GM19238 (cell line): ENCODE measurements at regions not wholly inside any gene's neighbourhood (a gene's known extent, or its start where the extent isn't known, plus 50 kb on each side); places are given as distances from the start of the nearest gene placed in this dataset.
"Not testable (repeated sequence)": the region's sequence is repeated elsewhere in the genome, so short reads cannot be mapped to it uniquely, and the experiment has no call there.

Source experiments
- DNase-seq: peaks from one replicate; pipeline ENCODE4 v3.0.0; 2011; ENCODE audit warnings: low spot score; ENCODE audit not compliant: insufficient read length

DNA sequence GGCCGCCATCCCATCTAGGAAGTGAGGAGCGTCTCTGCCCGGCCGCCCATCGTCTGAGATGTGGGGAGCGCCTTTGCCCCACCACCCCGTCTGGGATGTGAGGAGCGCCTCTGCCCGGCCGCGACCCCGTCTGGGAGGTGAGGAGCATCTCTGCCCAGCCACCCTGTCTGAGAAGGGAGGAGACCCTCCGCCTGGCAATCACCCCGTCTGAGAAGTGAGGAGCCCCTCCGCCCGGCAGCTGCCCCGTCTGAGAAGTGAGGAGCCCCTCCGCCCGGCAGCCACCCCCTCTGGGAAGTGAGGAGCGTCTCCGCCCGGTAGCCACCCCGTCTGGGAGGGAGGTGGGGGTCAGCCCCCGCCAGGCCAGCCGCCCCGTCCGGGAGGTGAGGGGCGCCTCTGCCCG is 194.2 kb upstream of the FBXL4 start:
- DNase-seq = not testable (repeated sequence)

DNA sequence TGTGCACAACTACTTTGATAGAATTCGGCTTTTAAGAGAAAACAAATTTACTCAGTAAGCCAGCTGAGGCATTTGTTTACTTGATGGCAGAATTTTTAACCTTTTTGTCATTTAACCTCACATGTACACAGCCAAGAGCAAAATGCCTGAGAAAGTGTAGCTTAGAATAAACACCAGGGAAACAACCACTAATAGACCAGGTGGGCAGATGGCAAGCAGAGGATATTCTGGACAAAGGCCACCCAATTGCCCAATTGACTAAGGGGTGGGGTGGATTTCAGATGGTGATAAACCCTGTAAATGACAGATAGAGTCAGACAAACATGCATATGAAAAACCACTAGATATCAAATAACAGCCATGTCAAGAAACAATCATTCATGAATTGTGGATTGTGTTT is 190.7 kb upstream of the FBXL4 start:
- DNase-seq = no peak

DNA sequence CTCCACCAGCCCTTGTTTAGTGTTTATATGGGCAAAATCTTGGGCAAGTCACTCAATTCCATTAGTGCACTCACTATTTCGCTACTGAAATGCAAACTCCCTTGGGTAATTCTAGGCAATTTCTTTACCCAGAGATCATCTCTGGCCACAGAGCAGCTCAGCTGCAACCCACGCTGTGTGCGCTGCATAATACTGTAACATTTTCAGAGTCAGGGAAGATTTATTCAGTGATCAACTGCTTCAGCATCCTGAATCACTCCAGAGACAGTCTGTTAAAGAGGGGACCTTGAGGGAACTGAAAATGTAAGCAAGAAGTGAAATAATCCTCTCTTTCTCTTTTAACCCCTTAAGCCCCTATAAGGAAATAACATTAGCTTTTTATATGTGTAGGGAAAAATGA is 189.6 kb upstream of the FBXL4 start:
- DNase-seq = no peak

DNA sequence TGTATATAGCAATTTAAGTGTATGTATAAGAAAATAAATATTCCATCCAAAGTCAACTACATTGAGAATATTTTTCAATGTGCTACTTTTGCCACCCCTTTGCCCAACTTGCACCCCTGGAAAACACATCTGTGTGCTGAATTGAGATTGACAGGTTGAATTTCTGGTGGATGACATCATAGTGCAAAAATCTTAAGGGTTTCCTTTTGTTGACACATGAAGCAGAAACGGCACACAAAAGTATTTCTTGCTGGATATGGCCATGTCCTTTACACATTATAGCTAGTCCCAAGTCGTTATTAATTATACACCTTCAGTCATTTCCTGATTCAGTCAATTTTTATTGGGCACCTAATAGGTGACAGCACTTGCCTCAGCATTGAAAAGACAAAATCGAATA is 188.7 kb upstream of the FBXL4 start:
- DNase-seq = no peak

DNA sequence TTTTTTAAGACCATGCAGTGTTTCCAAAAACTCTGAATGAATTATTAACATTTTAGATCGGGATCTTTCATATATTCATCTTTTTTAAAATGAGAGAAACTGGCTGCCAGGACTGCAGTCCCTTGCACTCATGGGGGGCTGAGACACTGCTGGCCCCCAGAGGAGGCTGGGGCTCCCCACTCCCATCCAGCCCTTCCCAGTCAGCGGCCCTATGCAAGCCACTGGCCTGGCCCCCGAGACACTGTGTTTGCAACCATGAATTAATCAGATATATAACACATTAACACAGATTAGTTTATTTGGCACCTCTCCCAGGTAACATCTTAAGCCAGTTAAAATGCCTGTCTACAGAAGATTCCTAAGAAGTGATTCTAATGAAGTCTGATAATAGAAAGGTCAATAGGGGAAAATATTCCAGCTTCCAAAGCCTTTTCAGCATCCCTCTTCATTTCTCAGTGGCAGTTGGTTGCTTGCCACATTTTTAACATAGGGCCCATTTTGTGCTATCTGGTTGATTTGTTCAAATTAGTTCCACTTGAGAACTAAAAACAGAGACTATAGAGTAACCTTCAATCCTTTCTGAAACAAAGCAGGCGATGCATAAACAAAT is 184.4 kb upstream of the FBXL4 start:
- no peak for DNase-seq

DNA sequence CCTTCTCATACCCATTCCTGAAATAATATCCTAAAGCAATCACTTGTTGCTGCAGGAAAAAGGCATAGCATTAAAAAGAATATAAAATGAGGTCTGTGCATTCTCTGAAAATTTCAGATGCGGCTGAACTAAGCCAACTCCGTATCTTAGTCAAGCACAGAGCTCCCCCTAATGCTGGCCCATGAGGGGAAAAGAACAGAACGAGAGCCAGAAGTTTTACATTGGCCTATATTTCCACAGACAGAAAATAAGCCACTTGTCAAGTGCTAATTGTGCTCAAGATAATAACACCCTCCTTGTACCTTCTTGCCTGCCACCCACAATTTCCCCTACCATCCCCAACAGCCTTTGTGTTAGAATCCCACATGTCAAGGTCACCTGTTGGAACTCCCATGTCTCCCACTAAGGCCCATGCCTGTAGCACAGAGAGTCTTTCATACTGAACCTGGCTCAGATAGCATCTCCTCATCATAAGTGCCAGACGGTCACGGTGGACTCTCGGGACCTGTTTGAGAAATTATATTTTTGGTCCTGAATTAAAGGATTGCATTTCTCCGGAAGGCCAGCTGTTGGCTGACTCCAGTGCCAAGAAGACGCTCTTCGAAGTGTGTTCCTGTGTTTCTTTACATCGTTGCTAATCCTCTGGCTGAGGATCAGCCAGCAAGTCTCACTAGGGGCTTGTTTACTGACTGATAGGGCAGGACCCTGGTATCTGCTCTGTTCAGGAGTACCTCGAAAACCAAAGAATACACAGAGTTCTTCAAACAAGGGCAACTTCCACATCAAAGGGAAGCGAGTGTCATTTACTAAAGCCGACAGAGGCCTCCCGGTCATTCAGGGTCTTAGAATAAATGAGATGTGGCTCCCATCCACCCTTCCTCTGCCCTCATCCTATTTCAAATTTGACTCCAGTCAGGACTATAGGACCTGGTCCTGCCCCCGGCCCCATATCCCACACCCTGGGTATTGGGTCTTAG is 183.4 kb upstream of the FBXL4 start:
- no peak for DNase-seq

DNA sequence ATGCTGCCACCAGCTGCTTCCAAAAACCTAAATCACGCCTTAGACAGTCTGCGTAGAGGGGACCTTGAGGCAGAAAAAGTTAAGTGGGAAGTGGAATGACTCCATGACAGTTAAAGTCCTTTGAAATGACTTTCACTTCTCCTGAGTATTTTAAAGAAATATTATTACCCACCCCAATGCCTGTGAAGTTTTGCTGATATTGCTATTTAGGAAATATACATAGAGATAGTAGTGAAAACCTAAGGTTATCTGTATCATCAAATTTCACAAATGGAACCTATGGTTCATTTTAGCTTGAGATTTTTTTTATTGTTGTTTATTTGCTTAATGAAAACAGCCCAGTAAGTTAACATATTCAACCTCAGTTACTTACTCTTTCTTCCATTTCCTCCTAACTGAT is 182.1 kb upstream of the FBXL4 start:
- DNase-seq = no peak

DNA sequence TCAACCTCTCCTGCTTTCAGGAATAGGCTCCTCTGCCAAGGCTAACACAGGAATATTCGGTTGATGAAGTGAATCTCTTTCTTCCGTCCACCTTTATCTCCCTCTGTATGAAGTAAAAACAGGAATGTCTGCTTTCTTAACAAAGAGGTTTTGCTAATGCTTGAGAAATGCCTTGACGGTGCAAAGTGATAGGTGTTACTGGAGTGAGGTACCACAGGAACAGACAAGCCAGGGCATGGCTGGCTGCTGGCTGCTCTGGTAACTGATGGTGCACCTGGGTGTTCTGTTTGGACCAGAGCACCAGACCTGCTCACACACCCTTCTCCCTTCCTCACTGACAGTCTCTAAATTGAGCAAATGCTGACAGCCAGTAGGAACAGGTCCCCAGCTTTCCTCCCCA is 174.0 kb upstream of the FBXL4 start:
- DNase-seq = no peak

DNA sequence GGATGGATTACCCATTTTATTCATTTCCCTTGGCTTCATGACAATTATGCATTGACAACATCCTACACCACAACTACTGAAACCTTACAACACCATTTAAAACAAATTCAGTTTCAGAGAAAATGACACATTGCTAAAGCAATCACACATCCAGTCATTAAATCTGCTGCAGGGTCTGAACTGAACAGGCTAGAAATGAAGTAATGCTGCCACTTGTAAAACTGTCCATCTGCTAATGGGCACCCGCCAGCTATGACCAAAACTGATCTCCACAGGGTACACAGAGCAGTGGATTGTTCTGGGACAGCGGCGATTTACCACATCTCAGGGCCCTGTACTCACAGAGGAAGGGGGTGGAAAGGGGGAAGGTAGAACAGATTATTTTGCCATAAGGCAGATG is 172.9 kb upstream of the FBXL4 start:
- DNase-seq = no peak

DNA sequence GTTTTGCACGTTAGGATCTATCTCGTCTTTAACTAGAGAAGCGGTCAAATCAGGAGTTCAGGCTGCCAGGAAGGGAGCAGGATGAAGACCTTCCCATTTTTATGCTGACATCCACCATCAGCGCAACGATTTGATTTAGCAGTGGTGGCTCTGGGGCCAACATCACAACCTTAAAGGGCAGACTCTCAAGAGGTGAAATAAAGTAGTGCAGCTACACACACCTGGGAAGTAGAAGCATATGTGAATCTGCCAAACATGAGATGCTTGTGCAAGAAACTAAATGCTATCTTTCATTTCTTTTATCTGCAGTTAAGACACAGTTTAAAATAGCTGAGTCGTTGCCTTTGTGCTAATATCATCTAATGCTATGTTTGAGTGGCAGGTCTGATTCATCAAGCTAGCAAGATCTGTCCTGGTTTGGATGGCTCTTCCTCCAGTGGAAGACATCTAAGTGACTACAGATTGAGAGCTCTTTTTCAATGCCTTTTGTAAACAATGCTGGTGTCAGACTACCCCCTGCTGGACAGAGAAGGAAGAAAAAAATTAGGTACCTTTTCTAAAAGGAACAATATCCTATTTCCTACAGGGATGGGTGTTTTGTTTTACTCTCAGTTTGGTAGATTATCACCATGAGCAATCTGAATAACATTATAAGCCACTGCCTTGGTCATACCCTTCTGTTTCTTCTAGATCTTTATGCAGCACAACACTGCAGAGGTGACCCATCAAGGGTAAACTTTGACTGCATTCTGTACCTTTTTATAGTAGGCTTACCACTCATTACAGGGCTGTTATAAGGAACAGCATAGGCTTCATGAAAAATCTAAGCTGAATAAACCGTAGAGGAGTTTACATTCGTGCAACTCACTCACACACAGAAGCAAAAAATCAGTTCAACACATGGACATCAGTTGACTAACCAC is 171.6 kb upstream of the FBXL4 start:
- DNase-seq = peak; percentile 18

DNA sequence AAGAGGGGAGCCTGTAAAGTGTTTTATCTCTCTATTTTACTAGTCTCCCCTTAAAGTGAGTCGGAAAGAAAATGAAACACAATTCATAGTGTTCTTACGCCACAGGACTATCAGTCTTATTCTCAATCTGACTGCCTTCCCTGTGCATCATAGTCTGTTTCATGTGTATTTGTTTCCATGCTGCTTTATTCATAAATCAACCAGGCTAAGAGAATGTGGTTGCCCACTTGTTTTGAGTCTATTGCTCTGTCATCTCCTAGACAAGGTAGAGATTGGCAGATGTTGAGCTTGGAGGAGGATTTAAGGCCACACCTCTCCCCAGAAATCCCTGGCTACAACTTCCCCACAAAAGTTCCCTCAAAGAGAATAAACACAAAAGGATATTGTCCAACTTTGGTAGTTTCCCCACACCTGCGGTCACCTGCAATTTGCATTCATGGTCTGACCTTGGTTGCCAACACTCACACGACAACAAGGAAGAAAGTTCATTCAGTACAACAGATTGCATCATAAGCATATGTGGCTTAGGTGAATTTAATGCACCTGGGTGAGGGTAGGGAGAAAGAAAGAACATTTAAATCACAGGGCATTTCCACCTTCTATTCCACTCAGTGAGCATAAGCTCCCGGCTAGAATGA is 167.1 kb upstream of the FBXL4 start:
- DNase-seq = no peak

DNA sequence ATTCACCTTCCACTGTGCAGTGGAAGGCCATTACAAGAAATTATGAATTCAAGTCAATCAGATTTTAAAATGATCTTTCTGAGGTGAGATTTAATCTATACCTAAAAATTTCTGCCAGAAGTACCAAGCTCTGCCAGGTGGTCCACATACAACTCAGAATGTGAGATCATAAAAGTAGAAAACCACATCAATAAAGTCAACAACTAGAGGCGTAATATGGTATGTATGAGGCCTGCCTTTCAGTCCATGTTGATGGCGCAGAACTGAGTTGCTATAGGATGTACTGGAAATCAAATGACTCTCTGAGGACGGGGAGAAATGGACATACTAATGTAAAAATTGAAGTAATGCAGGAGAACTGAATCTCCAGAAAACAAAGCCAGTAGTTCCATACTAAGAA is 163.8 kb upstream of the FBXL4 start:
- no peak for DNase-seq

DNA sequence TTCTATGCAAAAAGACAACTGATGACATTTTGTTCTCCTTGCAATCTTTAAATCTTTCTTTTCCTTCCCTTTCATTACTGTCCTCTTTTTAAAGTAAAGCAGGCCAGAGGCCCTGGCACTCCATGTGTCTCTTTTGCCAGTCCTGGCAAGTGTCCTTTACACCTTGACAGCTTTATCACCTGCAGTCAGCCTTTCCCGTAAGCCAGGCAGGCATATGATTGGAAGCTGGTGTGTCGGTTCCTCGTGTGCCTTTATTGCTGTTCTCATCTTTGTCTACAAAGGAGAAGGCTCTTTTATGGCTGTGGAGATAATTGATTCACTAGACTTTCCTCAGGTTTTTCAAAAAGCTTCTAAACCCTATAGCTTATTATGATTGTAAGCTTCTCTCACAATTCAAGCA is 162.3 kb upstream of the FBXL4 start:
- DNase-seq = no peak

DNA sequence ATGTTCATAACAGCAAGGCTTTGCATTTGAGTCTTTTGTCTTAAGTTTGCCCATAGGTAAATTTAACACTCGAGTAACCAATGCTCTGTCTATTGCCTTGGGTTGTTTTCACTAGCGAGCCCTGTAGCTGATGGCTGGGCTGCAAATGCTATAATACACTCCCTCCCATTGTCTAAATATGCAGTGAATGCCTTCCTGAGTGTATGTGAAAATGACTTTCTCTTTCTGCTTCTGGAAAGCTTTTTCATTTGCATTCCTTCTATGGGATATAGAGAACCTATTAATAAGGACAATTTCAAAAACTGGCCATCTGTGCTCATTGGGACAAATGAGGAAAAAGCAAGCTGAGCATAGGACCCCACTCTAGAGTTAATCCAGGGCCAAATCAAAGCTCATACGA is 156.5 kb upstream of the FBXL4 start:
- no peak for DNase-seq

DNA sequence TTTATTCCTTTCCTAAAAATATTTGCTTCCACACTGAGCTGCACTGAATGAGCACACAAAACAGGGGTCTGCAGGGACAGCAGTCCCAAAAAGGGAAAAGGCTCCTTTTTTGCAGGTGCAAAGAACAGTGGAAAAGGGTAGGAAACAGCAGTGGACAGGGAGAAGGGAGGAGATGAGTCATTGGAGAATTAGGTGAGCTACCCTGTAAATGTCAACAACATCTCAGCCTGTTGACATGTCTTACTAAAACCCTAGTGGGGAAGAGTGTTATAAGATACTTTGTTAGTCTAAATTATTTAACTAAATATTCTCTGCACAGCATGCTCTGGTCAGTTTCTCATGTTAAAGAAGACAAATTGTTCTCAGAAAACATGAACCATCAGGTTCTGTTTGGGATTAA is 151.5 kb upstream of the FBXL4 start:
- DNase-seq = no peak

DNA sequence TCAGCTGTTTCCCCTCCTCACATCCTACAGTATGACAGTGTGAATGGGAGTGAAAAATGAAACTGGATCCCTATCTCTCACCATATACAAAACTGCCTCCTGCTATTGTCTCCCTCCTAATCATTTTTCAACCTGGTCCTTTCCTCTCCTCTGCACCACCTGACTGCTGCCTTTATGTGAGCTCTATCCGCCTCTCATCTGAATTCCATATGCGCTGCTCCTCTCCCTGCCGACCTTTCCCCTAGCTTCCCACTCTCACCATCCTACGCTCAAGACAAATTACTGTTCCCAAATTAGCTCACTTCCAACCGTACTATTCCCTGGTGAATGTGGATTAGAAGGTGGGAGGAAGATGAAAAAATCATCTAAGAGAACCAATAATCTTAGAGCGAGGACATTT is 148.4 kb upstream of the FBXL4 start:
- no peak for DNase-seq

DNA sequence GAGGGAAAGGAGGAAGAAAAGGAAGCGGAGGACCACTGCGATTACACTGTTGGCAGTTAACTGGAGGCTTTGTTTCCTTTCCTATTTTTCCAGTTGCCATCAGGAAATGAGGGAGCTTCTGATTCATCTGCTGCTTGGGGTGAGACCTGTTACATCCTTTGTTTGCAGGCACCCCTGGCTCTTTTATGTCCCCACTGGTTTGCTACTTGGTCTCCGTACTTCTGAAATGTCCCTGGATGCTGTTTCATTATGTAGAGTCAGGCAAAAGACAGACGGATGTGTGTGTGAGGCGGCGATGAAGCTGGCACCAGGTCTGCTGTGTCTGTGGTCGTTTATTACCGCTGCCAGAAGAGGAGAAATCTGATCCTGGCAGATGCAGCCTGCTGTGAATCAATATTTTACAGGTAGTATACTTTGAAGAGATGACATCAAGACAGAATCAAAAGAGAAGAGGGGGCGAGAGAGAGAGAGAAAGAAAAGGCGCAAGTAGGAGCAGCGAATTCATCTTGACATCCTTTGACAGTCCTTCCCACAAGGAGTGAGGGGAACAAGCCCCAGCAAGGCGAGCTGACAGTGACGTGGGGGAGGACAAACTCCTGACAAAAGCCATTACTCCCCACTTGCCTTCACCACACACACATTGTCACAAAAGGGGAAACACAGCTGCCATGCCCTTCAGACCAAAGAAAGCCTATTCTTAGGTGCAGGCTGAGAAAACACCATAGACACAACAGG is 145.9 kb upstream of the FBXL4 start:
- no peak for DNase-seq

DNA sequence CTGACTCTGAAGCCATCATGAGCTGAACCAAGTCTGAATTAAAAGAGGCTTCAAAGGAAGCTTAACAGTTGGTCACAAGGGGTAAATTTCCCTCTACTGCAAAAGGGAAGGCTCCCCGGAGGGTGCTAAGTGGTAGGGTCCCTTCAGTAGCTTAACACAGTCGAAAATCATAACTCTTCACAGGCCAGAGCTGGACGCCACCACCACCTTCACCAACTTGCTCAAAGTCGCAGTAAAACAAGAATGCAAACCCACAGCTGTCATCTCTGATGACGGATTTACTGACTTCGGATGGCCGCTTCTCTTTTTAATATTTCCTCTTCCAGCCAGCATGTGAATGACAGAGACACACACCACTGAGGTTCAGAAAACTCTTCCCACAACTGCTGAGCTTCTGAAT is 144.7 kb upstream of the FBXL4 start:
- no peak for DNase-seq

DNA sequence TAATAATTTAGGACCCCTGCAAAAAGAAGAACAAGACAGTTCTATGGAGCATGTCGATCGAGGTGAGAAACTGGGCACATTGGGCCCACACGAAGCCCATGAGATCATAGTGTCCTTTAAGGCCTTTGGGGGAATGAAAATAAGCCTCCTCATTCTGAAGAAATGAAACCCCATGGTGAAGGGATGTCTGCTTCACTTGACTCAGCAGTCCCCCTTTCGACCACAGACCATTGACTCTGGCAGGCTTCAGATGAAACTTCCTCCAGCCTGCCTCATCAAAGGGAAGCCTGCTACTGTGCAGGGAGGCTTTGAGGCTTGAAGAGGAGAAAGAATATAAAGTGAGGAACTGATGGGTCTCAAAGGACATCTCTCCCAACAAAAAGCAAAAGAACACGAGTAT is 144.2 kb upstream of the FBXL4 start:
- peak; percentile 3 for DNase-seq

DNA sequence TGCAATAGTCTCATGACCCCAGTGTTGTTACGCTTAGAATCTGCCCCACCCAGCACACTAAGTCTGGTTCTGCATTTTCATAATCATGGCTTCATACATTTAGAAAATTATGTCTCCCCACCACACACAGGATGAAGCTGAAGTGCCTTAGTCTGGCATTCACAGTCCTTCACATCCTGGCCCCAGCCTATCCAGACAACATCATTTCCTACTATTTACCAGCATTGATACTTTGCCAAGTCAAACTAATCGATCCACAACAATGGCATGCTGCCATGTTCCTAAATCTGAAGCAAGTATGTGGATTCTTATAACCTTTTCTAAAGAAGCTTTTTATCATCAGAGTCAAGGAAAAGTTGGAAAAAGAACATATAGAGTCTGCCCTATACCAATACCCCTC is 132.4 kb upstream of the FBXL4 start:
- DNase-seq = no peak

DNA sequence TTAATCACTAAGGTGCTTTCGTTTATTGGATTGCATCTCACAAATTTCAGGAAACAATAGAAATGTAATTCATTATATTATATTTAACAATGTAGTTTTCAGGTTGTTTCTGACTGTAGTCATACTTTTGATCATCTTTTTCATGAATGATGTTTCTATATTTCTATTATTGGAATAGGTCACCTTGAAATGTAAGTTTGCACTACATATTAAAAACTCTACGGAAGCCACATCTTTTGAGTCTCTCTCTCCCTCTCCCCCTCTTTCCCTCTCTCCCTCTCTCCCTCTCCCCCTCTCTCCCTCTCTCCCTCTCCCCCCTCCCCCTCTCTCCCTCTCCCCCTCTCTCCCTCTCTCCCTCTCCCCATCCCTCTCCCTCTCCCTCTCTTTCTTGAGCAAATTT is 131.3 kb upstream of the FBXL4 start:
- DNase-seq = no peak
